ENCODE measurements at regions not wholly inside any gene's neighbourhood (a gene's known extent, or its start where the extent isn't known, plus 50 kb on each side); places are given as distances from the start of the nearest gene placed in this dataset.

- no peak for DNase-seq
Measured at GRCh38 chr3:19093084-19093483, 55.2 kb upstream of the KCNH8 start.

DNA sequence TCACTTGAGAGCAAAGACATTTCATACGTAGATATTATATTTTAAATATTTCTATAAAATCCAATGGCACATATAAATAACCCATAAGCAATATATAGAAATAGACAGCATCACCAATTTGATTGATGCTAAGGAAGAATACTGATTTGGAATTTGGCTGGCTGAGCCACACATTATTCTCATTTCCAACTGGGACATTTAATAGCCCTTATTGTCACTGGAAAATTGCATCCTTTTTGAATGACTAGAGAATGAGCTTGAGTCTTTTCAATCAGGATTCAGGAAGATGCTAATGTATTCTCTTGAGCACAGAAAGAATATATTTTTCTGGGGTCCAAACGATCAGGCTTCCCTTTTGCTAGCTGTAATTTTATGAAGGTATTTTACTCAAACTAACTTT lies 70.9 kb upstream of the KCNH8 start:
- DNase-seq: no peak

GRCh38 chr3:19075037-19075436 lies 73.3 kb upstream of the KCNH8 start:
- DNase-seq: no peak

- DNase-seq: no peak
Measured at GRCh38 chr3:19074257-19074900, 73.9 kb upstream of the KCNH8 start.

- no peak for DNase-seq
Measured at GRCh38 chr3:19073341-19074105, 74.8 kb upstream of the KCNH8 start.

DNA sequence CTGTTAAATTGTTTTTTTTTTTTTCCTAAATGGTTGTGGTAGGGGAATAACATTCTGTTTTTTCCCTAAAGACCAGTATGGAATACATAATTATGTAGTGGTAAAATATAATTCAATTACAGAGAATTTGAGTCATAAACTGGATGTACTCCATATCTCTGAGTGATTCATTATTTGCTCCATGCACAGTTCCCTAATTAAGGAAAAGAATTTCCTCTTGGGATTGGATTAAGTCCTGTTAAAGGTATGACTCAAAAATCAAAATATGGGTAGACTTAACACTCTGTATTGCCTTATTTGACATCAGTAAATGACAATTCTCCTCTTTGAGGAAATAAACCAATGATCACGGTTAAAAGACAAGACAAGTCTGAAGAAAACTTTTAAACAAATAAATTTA lies 78.0 kb upstream of the KCNH8 start:
- DNase-seq: no peak

GRCh38 chr3:19065027-19065426 lies 83.3 kb upstream of the KCNH8 start:
- no peak for DNase-seq

DNA sequence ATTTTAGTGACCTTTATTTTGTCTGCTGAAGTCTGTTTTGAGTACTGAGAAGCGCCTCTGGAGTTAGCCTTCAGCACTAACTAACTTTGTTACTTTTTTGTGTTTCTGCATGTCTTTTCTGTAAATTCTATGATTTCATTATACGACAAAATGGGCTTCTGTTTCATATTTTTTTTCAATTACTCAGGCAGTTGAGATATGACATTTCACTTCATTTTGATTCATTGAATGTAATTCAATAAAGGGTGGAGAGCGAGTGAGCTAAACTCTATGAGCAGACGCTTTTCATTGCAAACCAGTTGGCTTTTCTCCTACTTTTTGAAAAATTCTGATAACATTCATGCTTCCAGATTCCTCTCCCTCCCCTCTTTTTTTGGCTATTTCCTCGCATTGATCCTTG lies 84.4 kb upstream of the KCNH8 start:
- DNase-seq: no peak

DNA sequence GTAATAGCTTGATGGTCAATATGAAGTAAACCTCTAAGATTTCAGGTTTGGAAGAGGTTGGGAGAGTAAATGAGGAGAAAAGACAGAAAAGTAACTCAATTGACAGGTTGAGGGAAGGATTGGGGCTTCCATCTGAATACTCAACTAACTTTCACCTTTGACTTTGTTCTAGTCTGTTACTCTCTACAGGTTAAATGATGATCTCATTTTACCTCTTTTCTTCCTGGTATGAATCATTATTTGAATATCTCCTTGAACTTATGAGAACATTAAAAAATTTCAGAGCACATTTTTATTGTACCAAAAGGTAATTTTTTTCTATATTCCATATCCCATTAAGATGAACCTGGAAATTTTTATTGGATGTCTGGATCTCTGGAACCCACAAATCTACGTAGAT lies 87.9 kb upstream of the KCNH8 start:
- DNase-seq: no peak

- no peak for DNase-seq
Measured at GRCh38 chr3:19052874-19053273, 95.4 kb upstream of the KCNH8 start.

GRCh38 chr3:19046440-19046839 lies 101.9 kb upstream of the KCNH8 start:
- no peak for DNase-seq

GRCh38 chr3:19030522-19030839 lies 117.8 kb upstream of the KCNH8 start:
- no peak for DNase-seq

DNA sequence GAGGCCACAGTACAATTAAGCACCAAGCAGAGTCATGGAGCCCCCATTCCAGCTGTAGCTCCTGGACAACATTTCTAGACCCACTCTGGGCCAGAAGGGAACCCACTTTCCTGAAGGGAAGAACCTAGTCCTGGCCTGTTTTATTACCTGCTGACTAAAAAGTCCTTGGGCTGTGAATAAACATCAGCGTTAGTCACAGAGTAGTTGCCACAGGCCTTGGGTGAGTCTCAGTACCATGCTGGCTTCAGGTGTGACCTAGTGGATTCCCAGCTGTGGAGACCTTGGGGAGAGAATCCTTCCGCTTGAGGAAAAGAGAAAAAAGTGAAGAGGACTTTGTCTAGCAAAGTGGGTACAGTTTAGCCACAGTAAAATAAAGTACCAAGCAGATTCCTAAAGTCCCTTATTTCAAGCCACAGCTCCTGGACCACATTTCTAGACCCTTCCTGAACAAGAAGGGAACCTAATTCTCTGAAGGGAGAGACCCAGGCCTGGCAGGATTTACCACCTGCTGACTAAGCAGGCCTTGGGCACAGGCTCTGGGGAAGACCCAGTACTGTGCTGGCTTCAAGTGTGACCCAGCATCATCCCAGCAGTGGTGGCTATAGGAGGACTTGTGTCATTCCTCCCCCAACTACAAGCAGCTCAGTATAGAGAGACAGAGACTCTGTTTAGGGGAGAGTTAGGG lies 118.3 kb upstream of the KCNH8 start:
- no peak for DNase-seq

DNA sequence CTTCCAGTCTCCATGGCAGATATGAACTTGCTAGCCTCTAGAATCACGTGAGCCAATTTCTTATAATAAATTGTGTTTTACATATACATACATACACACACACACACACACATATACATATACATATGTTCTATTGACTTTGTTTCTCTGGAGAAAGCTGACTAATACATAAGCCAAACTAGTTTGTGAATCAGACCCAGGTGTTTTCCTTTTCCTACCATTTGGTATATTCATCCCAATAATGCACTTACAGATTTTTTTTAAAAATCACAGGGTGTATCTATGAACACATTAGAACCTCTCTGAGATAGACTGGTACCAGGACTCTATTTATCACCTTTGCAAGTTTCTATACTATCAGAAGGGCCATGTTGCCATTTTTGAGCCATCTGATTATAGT lies 122.9 kb upstream of the KCNH8 start:
- DNase-seq: no peak

DNA sequence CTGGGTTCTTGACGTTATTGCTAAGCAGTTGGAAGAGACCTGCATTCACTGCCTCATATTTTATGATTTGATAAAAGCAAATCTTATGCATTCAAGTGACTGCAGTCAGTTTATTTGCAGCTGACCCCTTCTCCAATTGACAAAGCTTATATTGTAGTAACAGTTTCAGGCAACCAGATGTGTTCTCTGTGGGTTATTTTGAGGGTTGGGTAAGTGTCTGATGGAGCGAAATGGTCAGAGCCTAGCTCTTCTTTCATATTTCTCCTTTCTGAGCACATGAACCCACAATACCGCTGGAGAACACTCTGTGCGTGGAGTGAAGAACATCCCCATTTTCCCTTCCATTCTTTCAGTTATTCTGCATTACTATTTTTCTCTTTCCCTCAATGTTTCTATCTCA lies 125.8 kb upstream of the KCNH8 start:
- no peak for DNase-seq

GRCh38 chr3:19016851-19017250 lies 131.5 kb upstream of the KCNH8 start:
- no peak for DNase-seq

- DNase-seq: no peak
Measured at GRCh38 chr3:19013879-19014278, 134.4 kb upstream of the KCNH8 start.

DNA sequence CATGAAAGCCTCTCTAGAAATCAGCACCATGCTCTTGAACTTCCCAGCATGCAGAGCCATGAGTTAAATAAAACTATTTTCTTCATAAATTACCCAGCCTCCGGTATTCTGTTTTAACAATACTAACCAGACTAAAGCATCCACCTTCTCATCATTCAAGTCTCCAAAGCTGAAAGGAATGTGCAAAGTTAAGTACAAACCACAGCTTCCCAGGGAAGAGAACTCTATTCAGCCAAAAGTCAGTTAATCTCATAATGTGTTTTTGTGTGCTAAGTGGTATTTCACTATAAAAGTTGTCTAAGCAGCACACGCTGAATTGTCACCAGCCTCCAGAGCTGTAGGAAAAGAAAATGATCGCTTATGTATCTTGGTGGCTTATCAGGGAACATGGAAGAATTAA lies 135.5 kb upstream of the KCNH8 start:
- DNase-seq: no peak

- no peak for DNase-seq
Measured at GRCh38 chr3:19002606-19003005, 145.7 kb upstream of the KCNH8 start.

DNA sequence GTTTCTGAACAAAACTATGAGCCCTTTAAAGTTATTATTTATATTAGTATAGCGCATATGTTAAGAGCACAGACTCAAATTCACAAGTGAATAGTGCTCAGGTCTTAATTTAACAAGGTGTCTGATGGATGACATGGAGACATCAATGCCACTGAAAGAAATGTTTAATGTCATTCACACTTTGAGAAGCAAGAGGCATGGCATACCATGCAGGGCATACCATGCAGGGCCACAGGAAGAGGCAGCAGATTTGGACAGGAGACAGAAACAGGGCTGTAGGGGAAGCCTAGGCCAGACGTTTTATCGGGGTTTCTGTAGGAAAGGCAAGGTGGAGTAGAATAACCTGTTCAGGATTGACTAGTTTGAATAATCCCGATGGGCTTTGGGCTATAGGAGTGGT lies 150.2 kb upstream of the KCNH8 start:
- DNase-seq: no peak

- DNase-seq: no peak
Measured at GRCh38 chr3:18992709-18993108, 155.6 kb upstream of the KCNH8 start.

DNA sequence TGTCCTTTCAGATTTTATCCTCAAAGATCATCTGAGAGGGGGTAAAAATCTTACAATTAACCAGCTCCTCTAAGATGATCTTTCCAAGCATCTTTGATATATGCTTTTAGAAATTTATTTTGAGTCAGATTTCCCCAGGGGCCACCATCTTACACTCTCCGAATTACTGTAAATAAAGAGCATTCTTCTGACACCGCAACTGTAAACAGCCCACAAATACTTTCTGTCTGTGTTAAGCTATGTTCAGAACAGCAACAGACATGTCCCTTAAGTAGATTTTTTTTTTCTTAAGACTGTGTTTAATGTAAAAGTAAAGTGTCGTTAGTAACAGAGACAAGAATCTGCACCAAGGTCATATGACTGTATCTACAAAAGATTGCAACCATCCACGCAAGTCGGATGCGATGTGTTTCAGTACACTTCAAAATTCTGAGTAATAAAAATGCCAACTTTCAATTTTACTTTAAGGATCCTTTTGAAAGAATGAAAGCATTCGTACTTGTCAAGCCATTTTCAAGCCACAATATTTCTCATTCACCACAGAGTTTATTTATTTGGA lies 159.0 kb upstream of the KCNH8 start:
- DNase-seq: no peak

DNA sequence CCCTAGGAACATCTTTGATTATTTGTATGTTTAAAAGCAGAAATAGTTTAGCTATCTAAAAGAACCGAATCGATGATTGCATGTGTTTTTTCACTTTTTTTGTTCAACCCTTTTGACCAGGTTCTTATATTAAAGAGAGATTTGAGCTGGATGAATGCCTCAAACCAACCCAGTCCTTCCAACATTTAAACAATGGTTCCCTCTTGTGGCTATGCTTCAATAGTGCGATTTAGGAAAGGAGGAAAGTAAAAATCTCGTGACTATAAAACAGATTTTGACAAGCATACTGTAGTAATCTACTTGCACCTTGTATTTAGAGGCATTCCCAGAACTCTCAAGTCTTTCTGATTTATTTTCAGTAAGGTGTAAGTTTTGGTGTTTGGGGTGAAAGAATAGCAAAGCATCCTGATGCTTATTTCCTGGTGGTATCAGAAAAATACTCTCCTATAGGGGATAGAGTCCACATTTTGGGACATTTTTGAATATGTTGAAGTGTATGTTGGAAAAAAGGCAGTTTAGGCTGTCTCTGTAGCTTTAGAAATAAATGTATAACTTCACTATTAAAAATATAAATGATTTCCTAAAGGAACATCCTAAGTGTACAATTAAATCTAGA lies 159.6 kb upstream of the KCNH8 start:
- no peak for DNase-seq

Data from activated effector memory CD4-positive, alpha-beta T cell treated with Interleukin-2 at 50 U/mL for 16 hours (primary cell).